ENCODE measurements at regions not wholly inside any gene's neighbourhood (a gene's known extent, or its start where the extent isn't known, plus 50 kb on each side); places are given as distances from the start of the nearest gene placed in this dataset.
"Not testable (repeated sequence)": the region's sequence is repeated elsewhere in the genome, so short reads cannot be mapped to it uniquely, and the experiment has no call there.

DNA sequence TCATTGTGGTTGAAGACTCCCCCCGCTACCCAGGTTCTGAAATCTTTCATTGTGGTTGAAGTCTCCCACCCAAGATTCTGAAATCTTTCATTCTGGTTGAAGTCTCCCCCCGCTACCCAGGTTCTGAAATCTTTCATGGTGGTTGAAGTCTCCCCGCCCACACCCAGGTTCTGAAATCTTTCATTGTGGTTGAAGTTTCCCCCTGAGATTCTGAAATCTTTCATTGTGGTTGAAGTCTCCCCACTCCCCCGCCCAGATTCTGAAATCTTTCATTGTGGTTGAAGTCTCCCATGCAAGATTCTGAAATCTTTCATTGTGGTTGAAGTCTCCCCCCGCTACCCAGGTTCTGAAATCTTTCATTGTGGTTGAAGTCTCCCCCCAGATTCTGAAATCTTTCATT, 916.0 kb downstream of the BRD1 start:
- peak; percentile 14 for DNase-seq (ENCODE audit: low read depth)

DNA sequence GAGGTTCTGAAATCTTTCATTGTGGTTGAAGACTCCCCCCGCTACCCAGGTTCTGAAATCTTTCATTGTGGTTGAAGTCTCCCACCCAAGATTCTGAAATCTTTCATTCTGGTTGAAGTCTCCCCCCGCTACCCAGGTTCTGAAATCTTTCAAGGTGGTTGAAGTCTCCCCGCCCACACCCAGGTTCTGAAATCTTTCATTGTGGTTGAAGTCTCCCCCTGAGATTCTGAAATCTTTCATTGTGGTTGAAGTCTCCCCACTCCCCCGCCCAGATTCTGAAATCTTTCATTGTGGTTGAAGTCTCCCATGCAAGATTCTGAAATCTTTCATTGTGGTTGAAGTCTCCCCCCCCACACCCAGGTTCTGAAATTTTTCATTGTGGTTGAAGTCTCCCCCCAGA, 916.6 kb downstream of the BRD1 start:
- not testable (repeated sequence) for DNase-seq (ENCODE audit: low read depth)

GRCh38 chr22:48908547-48908946, 919.1 kb downstream of the BRD1 start:
- DNase-seq (ENCODE audit: low read depth): no peak

- no peak for DNase-seq (ENCODE audit: low read depth)
Measured at GRCh38 chr22:48907591-48907990, 920.1 kb downstream of the BRD1 start.

DNA sequence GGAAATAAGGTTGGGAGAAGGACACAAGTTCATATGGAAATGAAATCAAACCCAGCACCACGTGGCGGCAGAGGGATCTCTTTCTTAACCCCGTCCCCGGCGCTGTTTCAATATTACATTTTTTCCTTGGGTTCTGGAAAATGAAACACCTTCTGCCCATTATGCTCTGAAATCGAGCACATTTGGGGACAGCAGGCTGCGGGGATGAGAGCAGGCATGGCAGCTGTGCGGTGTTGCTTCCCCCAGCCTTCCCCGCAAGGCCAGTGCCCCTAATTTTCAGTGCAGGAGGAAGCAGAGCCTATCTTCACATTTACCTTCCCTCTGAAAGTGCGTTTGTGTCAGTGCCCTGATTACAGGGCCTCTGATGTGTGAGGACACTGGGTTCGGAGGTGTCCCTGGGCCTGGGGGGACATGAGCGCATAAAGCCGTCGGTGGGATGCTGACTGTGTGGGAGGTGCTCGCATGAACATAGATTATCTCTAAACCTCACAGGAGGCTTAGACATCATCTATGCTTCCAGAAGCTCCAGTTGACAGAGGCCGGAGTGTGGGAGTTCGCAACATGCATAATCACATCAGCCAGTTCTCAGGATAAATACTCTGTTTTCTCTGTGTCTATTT, 921.3 kb downstream of the BRD1 start:
- no peak for DNase-seq (ENCODE audit: low read depth)

DNA sequence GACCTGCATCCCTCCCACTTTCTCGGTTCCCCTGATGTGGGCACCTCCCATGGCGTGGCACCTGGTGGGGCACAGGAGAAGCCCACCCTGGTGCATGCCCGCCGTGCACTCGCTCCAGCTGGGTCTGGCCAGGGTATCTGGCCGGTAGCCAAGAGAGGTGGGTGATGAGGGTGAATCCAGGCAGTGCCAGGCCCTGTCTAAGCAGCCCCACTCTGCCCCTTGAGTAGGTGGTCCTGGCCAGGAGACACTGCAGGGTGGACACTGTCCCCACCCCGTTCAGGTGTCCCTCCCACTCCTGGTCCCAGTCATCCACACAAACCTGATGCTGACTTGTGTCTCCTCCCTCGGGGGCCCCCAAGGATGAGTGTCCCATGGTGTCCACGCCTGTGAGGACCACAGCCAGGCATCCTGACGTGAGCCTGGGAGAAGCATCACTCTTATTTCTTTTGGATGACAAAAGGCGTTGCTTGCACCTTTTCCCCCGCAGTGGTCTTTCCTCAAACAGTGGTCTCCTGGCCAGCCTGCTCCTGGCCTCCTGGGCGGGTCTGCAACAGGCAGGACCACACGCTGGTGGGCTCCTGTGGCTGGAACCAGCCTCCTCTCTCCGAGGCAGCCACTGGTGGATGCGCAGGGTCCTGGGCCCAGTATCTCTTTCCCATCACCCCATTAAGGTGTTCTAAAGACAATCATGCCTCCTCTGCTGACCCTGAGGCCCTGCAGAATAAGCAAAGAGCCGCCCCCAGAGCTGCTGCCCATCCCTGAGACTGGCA, 922.3 kb downstream of the BRD1 start:
- no peak for DNase-seq (ENCODE audit: low read depth)

DNA sequence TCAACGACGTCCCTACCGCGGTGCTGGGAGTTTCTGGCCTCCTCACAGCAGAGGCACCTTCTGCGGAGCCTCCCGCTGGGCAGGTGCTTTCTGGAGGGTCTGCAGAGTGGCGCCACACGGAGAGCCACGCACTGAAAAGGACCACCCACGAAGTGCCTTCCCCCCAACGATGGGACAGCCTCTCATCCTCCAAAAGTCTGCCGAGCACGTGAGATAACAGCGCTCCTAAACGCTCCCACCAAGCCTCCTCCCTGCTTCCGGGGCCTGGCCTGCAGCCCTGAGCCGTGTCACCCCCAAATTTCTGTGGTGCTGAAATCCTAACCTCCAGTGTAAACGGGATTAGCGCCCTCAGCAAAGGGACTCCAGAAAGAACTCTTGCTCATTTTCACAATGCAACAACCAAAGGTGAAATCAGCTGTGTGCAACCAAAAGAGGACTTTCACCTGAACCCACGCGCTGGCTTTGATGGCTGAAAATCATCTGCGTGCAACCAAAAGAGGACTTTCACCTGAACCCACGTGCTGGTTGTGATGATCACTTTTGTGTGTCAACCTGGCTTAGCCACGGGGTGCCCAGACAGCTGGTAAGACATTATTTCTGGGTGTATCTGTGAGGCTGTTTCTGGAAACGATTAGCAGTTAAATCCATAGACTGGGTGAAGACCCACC, 924.6 kb downstream of the BRD1 start:
- DNase-seq (ENCODE audit: low read depth): no peak

GRCh38 chr22:48902001-48902869, 925.4 kb downstream of the BRD1 start:
- DNase-seq (ENCODE audit: low read depth): no peak

DNA sequence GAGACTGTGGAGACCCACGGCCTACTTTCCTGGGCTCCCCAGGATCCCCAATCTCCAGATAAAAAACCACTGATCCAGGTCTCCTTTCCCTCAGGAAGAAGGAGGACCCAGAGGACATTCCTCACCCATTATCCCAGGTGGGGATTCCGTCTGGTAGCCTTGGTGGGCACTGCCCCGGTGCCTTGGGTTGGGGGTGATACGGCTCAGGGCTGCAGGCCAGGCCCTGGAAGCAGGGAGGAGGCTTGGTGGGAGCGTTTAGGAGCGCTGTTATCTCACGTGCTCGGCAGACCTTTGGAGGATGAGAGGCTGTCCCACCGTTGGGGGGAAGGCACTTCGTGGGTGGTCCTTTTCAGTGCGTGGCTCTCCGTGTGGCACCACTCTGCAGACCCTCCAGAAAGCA, 926.3 kb downstream of the BRD1 start:
- DNase-seq (ENCODE audit: low read depth): no peak

GRCh38 chr22:48900626-48901025, 927.0 kb downstream of the BRD1 start:
- DNase-seq (ENCODE audit: low read depth): no peak

GRCh38 chr22:48900327-48900597, 927.4 kb downstream of the BRD1 start:
- no peak for DNase-seq (ENCODE audit: low read depth)

DNA sequence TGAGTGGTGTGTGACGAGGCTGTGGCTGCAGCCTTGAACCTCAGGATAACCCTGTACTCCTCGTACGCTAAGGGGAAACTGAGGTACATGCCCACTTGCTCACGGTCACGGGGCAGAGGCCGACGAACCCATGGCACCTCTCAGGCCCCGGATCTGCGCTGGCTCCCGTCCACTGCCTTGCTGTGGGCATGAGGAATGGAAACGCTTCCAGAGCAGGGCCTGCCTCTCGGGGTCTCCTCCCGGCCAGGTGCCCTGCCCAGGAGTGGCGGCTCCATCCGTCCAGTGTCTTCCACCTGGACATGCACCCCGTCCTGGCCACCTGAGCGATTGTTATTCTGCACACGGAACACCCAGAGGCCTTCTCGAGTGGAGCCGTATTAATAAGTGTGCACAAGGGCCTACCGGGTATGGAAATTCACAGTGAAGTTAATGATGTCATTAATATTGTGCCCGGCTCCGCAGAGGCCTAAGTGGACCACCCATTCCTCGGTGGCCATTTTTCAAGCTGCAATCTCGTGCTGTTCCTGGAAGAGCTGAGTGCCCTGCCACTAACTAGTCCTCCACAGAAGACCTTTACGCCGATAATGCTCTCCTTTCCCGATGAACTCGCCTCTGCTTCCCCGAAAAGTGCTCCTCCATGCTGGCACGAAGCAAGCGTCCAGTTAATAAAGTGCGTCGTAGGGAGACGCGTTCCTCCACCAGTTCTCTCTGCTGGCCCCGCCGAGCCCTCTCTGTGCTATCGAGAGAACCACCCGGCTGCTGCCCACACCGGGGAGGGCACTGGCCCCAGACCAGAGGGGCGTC, 927.9 kb downstream of the BRD1 start:
- no peak for DNase-seq (ENCODE audit: low read depth)

- no peak for DNase-seq (ENCODE audit: low read depth)
Measured at GRCh38 chr22:48898524-48899250, 929.0 kb downstream of the BRD1 start.

- DNase-seq (ENCODE audit: low read depth): no peak
Measured at GRCh38 chr22:48897645-48898370, 929.9 kb downstream of the BRD1 start.

DNA sequence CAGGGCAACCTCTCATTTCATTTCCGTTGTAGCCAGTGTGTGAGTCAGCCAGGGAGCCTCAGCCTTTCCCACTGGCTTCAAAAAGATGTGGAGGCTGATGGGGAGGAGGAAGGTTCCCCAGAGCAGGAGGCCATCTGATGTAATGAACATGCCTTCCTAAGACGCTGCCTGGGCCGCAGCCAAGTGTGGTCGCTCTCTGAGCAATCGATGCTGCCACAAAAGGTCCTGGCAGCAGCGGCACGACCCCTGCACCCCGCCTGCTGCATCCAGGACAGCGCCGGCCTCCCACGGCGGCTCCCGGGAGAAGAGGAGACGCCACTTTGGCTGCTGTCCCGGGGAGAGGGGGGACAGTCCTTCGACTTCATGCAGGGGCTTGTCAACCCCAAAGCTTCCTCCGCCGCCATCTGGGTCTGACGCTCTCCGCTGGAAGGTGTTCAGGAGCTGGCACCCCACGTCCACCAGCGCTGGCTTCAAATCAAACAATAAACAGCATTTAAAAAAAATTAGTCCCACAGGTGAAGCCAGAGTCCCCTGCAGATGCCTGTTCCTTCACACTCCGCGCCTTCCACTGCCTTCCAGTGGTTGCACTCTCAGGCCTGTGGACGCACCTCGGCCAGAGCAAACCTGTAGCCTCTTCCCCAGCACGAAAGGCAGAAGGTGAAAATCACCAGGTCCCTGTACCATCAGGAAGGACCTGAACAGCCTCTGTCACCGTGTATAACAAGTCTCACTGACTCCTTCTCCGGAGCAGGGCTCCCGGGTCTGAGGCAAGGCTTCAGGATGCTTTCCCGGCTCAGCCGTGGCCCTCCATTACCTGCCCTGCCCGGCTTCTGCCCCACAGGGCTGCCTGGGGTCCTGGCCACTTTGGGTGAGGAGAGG, 930.7 kb downstream of the BRD1 start:
- no peak for DNase-seq (ENCODE audit: low read depth)

DNA sequence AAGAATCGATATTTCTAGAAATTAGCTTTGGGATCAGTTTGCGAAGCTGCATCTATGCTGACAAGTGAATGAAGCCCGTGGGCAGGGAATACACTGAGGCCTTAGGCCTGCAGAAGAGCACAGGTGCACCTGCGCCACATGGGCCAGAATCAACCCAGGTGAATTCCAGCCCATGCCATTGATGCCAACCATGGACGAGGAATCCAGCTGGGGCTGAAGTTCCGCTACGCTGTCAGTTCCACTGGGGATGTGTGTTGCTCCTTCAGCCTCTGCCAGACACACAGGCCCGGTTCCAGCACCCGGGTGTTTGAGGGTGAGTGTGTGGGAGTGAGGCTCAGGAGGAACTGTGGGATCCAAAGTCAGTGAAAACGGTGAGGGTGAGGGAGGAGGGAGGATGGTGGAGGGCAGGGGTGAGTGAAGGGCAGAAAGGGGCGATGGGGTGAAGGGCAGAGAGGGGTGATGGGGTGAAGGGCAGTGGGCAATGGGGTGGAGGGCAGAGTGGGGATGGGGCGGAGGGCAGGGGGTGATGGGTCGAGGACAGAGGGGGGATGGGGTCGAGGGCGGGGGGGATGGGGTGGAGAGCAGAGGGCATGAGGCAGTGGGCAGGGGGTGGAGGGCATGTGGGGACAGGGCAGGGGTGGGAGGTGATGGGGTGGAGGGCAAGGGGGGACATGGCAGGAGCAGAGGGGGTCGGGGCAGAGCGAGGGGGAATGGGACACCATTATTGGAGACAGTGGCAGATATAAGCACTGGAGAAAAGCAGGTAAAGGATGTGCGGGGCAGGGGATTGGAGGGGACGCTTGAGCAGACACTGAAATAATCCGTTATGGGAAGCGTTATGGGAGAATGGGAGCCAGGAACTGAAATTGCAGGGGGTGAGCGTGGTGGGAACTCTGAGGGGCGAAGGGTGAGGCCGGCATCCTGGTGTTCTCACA, 931.6 kb downstream of the BRD1 start:
- no peak for DNase-seq (ENCODE audit: low read depth)

DNA sequence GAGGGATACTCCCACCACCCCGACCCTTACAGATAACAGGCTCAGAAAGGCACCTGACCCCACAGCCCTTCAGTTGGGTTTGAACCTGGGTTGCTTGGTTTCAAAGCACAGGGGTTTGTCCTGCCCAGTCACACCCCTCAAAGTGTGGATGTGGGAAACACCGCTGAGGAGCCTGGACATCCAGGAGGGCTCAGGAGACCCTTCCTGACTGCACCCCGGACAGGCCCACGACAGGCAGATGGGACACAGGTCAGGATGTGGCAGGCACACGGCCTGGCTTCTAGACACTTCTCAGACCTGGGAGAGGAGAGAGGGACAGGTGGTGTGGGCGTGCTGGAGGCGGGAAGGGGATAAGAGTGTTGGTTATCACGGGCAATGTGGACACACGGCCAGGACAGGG, 932.3 kb downstream of the BRD1 start:
- no peak for DNase-seq (ENCODE audit: low read depth)

DNA sequence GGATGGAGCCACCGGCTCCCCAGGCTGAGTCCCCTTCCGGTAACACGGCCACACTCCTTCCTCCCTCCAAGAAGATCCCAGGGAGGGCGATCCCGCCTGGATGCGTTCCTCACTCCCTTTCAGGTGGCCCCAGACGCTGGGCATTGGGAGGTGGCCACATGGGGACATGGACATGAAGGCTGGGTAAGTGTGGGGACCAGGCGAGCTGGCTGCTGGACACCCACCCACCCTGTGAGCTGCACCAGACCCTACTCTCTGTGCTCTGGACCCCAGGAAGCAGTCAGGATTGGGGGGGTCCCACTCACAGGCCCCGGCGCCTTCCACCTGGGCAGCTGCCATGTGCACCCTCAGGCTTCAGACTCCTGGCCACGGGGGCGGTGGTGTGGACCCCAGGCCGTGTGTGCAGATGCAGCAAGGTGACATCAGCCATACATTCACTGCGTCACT, 932.8 kb downstream of the BRD1 start:
- no peak for DNase-seq (ENCODE audit: low read depth)
